Testis (tissue), 2 donors: ENCODE measurements at regions not wholly inside any gene's neighbourhood (a gene's known extent, or its start where the extent isn't known, plus 50 kb on each side); places are given as distances from the start of the nearest gene placed in this dataset.

ENCODE experiments used
- DNase-seq: peaks from one replicate; pipeline ENCODE4 v3.0.0-alpha.2; 2019
- H3K27ac ChIP-seq, 2 donors: fragments of 200-600 bp; sonication (generic); one replicate each; pipeline ENCODE4 v1.5.1; 2019
- H3K27me3 ChIP-seq: fragments of 200-600 bp; sonication (generic); one replicate; pipeline ENCODE4 v1.5.1; 2019
- H3K36me3 ChIP-seq: fragments of 200-600 bp; sonication (generic); one replicate; pipeline ENCODE4 v1.5.1; 2017; ENCODE audit warnings: low read depth; ENCODE audit errors: missing control alignments
- H3K4me1 ChIP-seq: fragments of 200-600 bp; sonication (generic); one replicate; pipeline ENCODE4 v1.5.1; 2019
- H3K4me3 ChIP-seq, 2 donors: fragments of 200-600 bp; sonication (generic); one replicate each; pipeline ENCODE4 v1.5.1; 2017 to 2019
- H3K9me3 ChIP-seq: fragments of 200-600 bp; sonication (generic); one replicate; pipeline ENCODE4 v1.5.1; 2017
- CTCF ChIP-seq, 3 experiments: fragments of 450-650 bp in 2 of 3; fragments of 200-600 bp in 1 of 3; sonication (generic) in 1 of 3; IDR thresholded peaks; one replicate each; pipeline ENCODE4 v1.5.1; 2016 to 2019; ENCODE audit warnings: antibody characterized with exemption in 3 of 3, mild to moderate bottlenecking in 2 of 3, moderate library complexity in 1 of 3
- POLR2A ChIP-seq: fragments of 450-650 bp; IDR thresholded peaks from one replicate; pipeline ENCODE4 v1.6.1; 2017; ENCODE audit warnings: antibody characterized with exemption, mild to moderate bottlenecking, moderate library complexity
- WGBS, 2 donors: methylation state at CpG; one replicate each; pipeline ENCODE4 v1.1.5; 2018; 5-methylcytosine and 5-hydroxymethylcytosine counted together
- intact Hi-C: fragments of 100-400 bp; cut with DNase I; formaldehyde crosslinking; loops from one replicate; pipeline ENCODE4 v1.15.1; 2023; ENCODE audit warnings: low total_unique reads

- no peak overlapping the region for H3K27ac ChIP-seq
- WGBS, 2 donors, result 86 to 96% methylated on average over 3 of the region's 3 CpGs
- TF ChIP-seq POLR2A, result no peak
- no peak for TF ChIP-seq CTCF (IDR thresholded peaks at IDR 0.05)
- no peak for DNase-seq
- H3K9me3 ChIP-seq, result no peaks in the 10 kb centered on the region
- H3K27me3 ChIP-seq, result no peaks in the 10 kb centered on the region
- no peaks in the 10 kb centered on the region for H3K4me1 ChIP-seq
- intact Hi-C loops, result no loop called here
- no peaks in the 10 kb centered on the region for H3K36me3 ChIP-seq
- H3K4me3 ChIP-seq, result no peak overlapping the region
Measured at GRCh38 chr16:80330803-80331202, 210.0 kb upstream of the DYNLRB2 start.

GRCh38 chr16:80330150-80330549 lies 210.6 kb upstream of the DYNLRB2 start:
- H3K27ac ChIP-seq, result no peak overlapping the region
- TF ChIP-seq CTCF (IDR thresholded peaks at IDR 0.05) (no peak), POLR2A (no peak)
- WGBS, 2 donors, result 86 to 87% methylated on average over 3 of the region's 3 CpGs
- no peaks in the 10 kb centered on the region for H3K36me3 ChIP-seq
- H3K27me3 ChIP-seq, result no peaks in the 10 kb centered on the region
- no peak for DNase-seq
- intact Hi-C loops, result no loop called here
- H3K4me1 ChIP-seq, result no peaks in the 10 kb centered on the region
- H3K9me3 ChIP-seq, result no peaks in the 10 kb centered on the region
- no peak overlapping the region for H3K4me3 ChIP-seq

- H3K27me3 ChIP-seq, result no peaks in the 10 kb centered on the region
- no peak for DNase-seq
- TF ChIP-seq CTCF (IDR thresholded peaks at IDR 0.05) (no peak), POLR2A (no peak)
- H3K4me3 ChIP-seq, result no peak overlapping the region
- no peaks in the 10 kb centered on the region for H3K36me3 ChIP-seq
- no peaks in the 10 kb centered on the region for H3K4me1 ChIP-seq
- H3K27ac ChIP-seq, result no peak overlapping the region
- intact Hi-C loops, result no loop called here
- no peaks in the 10 kb centered on the region for H3K9me3 ChIP-seq
- 47 to 52% methylated on average over 1 of the region's 1 CpG for WGBS, 2 donors
Measured at GRCh38 chr16:80327740-80328139, 213.1 kb upstream of the DYNLRB2 start.

GRCh38 chr16:80324371-80324770 lies 216.4 kb upstream of the DYNLRB2 start:
- no peaks in the 10 kb centered on the region for H3K9me3 ChIP-seq

More at GRCh38 chr16:80324371-80324770, 216.4 kb upstream of the DYNLRB2 start:
- TF ChIP-seq CTCF (IDR thresholded peaks at IDR 0.05) (no peak), POLR2A (no peak)
- DNase-seq, result no peak
- no peaks in the 10 kb centered on the region for H3K4me1 ChIP-seq
- no peak overlapping the region for H3K4me3 ChIP-seq
- H3K27me3 ChIP-seq, result no peaks in the 10 kb centered on the region
- 77 to 81% methylated on average over 3 of the region's 3 CpGs for WGBS, 2 donors
- H3K36me3 ChIP-seq, result no peaks in the 10 kb centered on the region
- intact Hi-C loops, result no loop called here
- H3K27ac ChIP-seq, result no peak overlapping the region
